NT2/D1 (cell line): ENCODE measurements at regions not wholly inside any gene's neighbourhood (a gene's known extent, or its start where the extent isn't known, plus 50 kb on each side); places are given as distances from the start of the nearest gene placed in this dataset.

ENCODE experiments used
- SUZ12 ChIP-seq: IDR thresholded peaks from 2 replicates; pipeline ENCODE4 v1.6.1; 2011; ENCODE audit not compliant: insufficient read length, insufficient read depth; ENCODE audit errors: extremely low read depth
- YY1 ChIP-seq: IDR thresholded peaks from 2 replicates; pipeline ENCODE4 v1.6.1; 2011; ENCODE audit not compliant: insufficient read length, insufficient read depth
- ZNF274 ChIP-seq: IDR thresholded peaks from 2 replicates; pipeline ENCODE4 v1.6.1; 2011; ENCODE audit warnings: mild to moderate bottlenecking, low read depth, low read length

GRCh38 chr5:67308988-67309688 lies 112.5 kb upstream of the CD180 start:
- TF ChIP-seq YY1 (no peak), SUZ12 (no peak), ZNF274 (no peak)
